ENCODE measurements at regions not wholly inside any gene's neighbourhood (a gene's known extent, or its start where the extent isn't known, plus 50 kb on each side); places are given as distances from the start of the nearest gene placed in this dataset.

GRCh38 chr11:70625051-70625450 is 226.7 kb downstream of the CTTN start:
- peaks cover 2% of the 10 kb centered on the region for H3K9me3 Mint-ChIP-seq
- peaks cover 4% of the 10 kb centered on the region for H3K27me3 Mint-ChIP-seq (ENCODE audit: low read depth)
- H3K4me1 Mint-ChIP-seq: peaks cover 20% of the 10 kb centered on the region
- TF ChIP-seq CTCF (IDR thresholded peaks at IDR 0.05; ENCODE audit: unreplicated experiment in 3 of 3): no peak
- no peaks in the 10 kb centered on the region for H3K36me3 Mint-ChIP-seq (ENCODE audit: low read depth)
- H3K4me3 Mint-ChIP-seq: no peak overlapping the region
- peak overlapping the region in 1 of 3 experiments; percentile 33 for H3K27ac Mint-ChIP-seq

GRCh38 chr11:70625582-70626518 is 227.5 kb downstream of the CTTN start:
- Mint-ChIP-seq H3K4me3 (no peak overlapping the region), H3K36me3 (ENCODE audit: low read depth) (no peaks in the 10 kb centered on the region), H3K4me1 (peaks cover 20% of the 10 kb centered on the region), H3K27me3 (ENCODE audit: low read depth) (peaks cover 8% of the 10 kb centered on the region), H3K27ac (peak overlapping the region; percentile 13 to 65 (median 28)), H3K9me3 (peaks cover 2% of the 10 kb centered on the region)
- TF ChIP-seq CTCF (IDR thresholded peaks at IDR 0.05; ENCODE audit: unreplicated experiment in 3 of 3): no peak

GRCh38 chr11:70627219-70627618 is 228.9 kb downstream of the CTTN start:
- peaks cover 2% of the 10 kb centered on the region for H3K9me3 Mint-ChIP-seq
- no peaks in the 10 kb centered on the region for H3K36me3 Mint-ChIP-seq (ENCODE audit: low read depth)
- no peak for TF ChIP-seq CTCF (IDR thresholded peaks at IDR 0.05; ENCODE audit: unreplicated experiment in 3 of 3)
- H3K27me3 Mint-ChIP-seq (ENCODE audit: low read depth): peaks cover 10% of the 10 kb centered on the region
- no peak overlapping the region for H3K4me3 Mint-ChIP-seq
- H3K4me1 Mint-ChIP-seq: peaks cover 20% of the 10 kb centered on the region
- no peak overlapping the region for H3K27ac Mint-ChIP-seq

GRCh38 chr11:70628176-70628854 is 230.0 kb downstream of the CTTN start:
- Mint-ChIP-seq H3K27me3 (ENCODE audit: low read depth) (peaks cover 10% of the 10 kb centered on the region), H3K9me3 (peaks cover 2% of the 10 kb centered on the region), H3K4me3 (no peak overlapping the region), H3K4me1 (peaks cover 20% of the 10 kb centered on the region), H3K36me3 (ENCODE audit: low read depth) (no peaks in the 10 kb centered on the region), H3K27ac (no peak overlapping the region)
- TF ChIP-seq CTCF (IDR thresholded peaks at IDR 0.05; ENCODE audit: unreplicated experiment in 3 of 3): no peak

GRCh38 chr11:70628855-70629844 is 230.8 kb downstream of the CTTN start:
- H3K4me3 Mint-ChIP-seq: no peak overlapping the region
- H3K9me3 Mint-ChIP-seq: peaks cover 2% of the 10 kb centered on the region
- peaks cover 13% of the 10 kb centered on the region for H3K27me3 Mint-ChIP-seq (ENCODE audit: low read depth)
- H3K27ac Mint-ChIP-seq: no peak overlapping the region
- no peaks in the 10 kb centered on the region for H3K36me3 Mint-ChIP-seq (ENCODE audit: low read depth)
- H3K4me1 Mint-ChIP-seq: peaks cover 20% of the 10 kb centered on the region
- no peak for TF ChIP-seq CTCF (IDR thresholded peaks at IDR 0.05; ENCODE audit: unreplicated experiment in 3 of 3)

All from nephron (organoid).